ENCODE measurements at regions not wholly inside any gene's neighbourhood (a gene's known extent, or its start where the extent isn't known, plus 50 kb on each side); places are given as distances from the start of the nearest gene placed in this dataset.
"Not testable (repeated sequence)": the region's sequence is repeated elsewhere in the genome, so short reads cannot be mapped to it uniquely, and the experiment has no call there.

DNA sequence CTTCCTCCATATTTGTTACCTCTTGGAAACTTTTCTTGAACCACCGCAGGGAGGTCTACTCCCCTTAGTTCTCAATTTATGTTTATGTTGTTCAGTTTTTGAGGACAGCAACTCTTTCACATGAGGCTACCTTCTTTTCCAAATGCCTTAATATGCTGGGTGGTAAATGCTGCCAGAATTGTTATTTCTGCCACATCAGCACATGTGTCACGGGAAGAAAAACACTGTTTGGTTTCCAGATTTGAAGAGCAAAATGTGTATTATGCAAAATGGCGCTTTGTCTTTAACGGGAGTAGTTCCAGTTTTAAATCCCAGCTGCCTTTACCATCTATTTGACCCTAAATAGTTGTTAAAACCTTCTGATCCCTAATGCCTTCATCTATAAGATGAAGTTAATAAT, 606.2 kb upstream of the TBL1XR1 start:
- DNase-seq = no peak

DNA sequence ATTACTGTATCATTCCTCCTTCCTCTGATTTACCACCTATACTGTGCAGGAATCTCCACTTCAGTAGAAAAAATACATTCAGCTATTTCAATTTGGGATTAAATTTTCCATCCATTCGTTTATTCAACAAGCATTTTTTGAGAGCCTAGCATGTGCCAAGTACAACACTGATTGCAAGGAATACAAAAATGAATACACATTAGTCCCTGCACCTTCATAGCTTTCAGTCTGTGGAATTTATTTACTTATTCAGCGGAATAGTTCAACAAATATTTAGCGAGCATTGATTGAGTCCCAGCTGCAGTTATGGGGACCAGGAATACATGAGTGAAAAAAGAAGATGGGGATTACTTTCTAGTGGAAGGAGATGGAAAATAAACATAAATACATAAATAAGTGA, 606.8 kb upstream of the TBL1XR1 start:
- DNase-seq = peak; percentile 67

DNA sequence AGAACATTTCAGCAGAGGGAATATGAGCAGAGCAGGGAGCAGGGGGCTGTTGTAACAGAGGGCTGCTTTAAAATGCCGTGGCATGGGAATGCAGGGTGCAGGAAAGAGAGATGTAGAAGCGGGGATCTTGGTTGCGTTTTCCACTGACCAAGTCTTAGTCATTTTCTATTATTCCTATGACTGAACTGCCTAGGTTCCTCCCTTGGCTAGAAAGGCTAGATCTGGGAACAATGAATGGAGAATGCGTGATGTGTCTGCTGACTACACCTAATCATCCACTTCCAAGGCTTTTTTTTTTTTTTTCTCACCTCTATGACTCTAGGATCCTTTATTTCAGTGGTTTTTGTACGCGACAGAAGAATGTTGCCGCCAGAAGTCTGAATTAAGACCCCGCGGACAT, 607.4 kb upstream of the TBL1XR1 start:
- DNase-seq = no peak

DNA sequence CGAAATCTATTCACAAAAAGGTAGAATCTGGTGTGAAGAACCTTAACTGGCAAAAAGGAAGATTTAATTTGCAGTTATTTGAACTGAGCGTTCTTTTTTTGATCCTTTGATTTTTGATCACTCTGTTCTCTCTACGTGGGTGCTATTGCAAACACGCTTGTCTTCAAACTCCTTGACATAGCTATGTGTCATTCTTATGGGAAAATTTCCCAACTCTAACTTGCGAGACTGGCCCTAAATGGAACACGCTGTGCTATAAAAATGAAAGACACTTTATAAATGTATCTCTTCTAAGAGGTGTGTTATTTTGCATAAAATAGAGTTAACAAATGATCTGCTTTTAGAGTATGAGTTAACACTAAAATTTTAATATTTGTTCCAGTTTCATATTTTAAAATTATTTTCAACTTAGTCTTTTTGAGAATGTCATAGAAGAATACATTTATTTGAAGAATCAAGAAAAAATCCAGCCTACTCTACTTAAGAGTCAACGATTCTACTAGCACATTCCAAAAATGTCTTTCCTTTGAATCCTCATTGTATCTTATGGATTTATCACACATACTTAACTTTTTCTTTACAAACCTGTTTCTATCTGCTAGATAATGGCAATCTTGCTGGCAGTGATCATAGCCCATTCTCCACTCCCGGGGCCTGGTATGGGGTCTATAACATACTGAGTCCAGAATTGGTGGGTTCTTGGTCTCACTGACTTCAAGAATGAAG, 610.0 kb upstream of the TBL1XR1 start:
- no peak for DNase-seq

DNA sequence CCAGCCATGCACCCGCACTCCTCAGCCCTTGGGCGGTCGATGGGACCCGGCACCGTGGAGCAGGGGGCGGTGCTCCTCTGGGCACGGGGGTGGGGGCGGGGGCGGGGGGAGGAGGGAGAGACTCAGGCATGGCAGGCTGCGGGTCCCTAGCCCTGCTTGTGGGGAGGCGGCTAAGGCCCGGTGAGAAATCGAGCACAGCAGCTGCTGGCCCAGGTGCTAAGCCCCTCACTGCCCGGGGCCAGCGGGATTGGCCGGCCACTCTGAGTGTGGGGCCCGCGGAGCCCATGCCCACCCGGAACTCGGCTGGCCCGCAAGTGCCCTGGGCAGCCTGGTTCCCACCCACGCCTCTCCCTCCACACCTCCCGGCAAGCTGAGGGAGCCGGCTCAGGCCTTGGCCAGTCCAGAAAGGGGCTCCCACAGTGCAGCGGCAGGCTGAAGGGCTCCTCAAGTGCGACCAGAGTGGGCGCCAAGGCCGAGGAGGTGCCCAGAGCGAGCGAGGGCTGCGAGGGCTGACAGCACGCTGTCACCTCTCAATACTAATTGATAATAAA, 611.7 kb upstream of the TBL1XR1 start:
- not testable (repeated sequence) for DNase-seq

DNA sequence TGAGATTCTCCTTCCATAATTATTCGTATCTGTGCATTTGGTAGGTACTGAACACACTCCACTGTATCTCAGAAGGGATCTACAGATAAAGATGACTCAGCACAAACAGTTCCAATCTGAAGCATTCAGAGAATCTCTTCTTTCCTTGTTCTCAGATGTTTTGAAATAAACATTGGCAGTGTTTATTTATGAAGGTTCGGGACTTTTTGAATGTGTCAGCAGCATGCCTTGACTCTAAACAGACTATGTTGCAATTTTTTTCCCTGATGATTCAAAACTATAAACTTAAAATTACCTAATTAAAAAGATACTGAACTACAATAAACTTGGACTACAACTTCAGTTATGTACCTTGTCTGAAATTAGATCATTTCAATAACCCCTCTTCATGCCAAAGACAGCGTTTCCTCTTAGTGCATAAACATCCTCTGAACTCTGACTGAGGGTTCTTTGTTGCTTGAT, 612.9 kb upstream of the TBL1XR1 start:
- no peak for DNase-seq

DNA sequence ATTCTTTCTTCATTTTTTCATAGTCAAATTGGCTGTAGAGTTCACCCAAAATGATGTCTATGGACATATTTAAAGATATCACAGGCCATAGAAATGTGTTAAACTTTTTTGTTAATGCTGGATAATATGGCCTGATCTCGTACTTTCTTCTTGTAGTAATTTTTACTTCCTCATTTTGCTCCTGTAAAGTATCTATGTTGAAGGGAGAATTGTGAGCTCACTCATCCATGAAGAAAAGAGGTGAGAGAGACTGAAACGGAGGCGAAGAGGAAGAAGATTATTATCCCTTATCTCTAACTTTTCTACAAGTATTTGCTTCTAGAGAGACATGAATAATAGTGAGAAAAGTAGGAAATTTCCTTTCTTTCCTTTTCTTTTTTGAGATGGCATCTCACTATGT, 613.8 kb upstream of the TBL1XR1 start:
- DNase-seq = no peak

DNA sequence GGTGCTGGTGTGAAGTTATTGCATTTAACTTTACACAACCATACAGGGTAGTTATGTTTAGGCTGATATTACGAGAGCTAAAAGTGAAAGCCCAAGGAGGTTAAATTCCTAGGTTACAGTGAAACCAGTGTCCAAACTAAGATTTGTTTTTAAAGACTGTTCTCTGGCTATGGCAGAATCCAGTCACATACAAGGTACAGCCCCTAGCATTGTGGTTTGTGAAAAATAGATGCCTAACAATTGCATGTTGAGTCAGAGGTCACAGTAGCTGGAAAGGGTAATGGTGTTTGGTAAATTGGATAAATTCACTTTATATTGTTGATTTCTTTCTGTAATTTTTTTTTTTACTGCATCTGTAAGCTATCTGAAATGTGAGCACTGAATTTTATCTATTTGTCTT, 614.6 kb upstream of the TBL1XR1 start:
- no peak for DNase-seq

DNA sequence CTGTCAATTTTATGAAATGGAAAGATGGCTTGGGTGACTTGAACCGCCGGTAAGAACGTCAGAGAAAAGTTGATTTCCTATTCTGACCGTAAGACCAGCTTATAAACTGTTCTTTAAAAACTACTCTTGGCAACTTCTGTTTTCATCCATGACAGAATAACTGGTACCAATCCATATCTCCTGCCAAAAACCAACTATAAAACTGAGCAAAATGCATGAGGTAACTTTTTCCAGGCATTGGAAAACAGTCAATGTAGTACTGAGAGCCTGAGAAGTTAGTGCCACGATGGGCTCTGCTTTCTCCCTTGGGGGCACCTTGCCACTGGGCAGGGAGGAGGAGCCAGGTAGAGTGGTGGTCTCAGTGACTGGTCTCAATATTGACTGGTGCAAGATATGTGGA, 615.2 kb upstream of the TBL1XR1 start:
- DNase-seq = no peak

DNA sequence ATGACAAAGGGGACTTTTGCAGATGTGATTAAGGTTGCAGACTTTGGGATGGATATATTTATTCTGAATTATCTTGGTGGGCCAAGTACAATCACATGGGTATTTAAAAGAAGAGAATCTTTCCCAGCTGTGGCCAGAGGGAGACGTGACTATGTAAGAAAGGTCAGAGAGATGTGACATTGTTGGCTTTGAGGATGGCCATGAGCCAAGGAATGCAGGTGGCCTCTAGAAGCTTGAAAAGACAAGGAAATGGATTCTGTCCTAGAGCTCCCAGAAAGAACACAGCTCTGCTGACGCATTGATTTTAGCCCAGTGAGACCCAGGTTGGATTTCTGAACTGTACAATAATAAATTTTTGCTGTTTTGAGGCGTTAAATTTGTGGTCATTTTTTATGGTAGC, 616.0 kb upstream of the TBL1XR1 start:
- no peak for DNase-seq

DNA sequence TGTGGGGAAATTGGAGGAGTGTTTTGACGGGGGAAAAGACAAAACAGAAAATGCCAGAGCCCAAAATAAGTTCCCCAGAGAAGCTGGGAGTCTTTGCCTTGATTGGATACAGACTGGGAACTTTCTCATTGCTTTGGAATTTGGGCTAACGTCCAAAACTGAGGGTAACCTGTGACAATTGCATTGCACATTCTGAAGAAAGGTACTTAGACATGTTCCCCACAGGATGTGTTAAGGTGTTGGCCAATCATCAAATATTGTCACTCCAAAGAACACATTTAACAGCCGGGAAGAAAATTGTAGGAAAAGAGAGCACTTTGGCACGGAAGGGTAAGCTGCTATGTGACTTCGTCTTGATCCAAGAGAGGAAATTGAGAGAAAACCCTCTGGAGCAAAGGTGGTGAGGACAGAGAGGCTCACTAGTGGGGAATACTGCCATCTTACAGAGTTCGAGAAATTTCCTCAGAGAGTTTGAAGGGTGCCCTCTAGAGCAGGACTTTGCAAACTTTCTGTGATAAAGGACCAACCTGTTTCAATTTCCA, 619.5 kb upstream of the TBL1XR1 start:
- no peak for DNase-seq

DNA sequence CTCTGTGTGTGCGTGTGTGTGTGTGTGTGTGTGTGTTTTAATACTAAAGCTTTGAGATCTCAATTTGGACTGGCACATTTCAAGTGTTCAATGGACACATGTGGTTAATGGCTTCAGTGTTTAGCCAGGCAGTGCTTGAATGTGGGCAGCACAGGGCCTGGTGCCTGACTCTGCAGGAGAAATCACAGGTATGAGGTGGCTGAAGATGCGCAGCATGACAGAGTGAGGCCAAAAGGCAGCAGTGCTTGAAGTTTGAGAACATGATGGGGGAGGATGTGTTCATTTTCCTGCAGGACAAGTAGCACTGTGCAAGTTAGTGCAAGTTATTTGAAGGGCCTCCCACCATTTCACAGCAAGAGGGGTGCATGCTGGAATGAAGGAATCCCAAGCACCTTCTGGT, 620.5 kb upstream of the TBL1XR1 start:
- no peak for DNase-seq

DNA sequence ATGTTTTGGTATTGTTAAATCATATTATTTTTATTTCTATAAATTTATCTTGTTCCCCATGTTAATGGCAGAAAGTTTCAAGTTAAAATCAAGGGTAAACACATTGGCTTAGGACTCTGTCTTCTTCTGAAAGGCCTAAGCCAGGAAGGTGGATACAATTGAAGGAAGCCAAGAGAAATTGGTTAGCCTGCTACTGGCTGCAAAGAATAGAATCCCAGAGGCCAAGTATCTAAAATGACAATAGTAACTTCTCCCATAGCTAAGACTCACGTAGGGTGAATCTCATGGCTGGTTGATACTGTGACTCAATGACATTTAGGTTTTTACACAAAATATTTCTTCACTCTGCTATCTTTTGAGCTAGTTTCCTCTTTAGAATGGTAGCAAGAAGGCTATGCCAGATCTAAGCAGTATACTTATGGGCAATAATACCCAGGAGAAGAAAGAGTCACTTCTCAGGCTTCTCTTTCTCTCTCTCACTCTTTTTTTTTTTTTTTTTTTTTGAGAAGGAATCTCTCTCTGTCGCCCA, 621.5 kb upstream of the TBL1XR1 start:
- DNase-seq = no peak

DNA sequence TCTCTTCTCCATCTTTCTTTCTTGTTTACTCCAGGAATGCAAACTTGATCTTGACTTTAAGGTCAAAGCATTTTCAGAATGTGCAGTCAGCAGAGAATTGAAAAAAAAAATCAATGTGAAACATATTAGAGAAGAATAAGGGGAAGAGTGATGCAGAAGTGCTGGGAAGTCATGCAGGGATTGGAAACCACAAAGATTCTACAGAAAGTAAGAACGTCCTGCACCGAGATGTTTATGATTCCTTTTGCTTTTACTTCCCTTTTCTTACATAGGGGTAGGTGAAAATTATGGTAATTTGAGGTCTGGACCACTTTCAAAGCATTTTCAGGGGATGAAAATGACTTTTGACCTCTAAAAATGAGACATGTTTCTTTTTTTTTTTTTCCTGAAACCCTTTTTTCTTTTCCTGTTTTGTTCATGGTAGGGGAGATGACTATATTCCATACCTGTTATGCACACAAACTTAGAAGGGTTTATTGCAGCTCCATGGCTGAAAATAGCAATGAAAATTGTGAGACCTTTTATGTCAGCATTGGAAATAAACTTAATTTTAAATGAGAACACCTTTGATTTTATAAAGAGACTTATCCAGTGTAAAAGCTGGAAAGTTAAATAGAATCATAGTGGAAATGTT, 623.5 kb upstream of the TBL1XR1 start:
- no peak for DNase-seq

DNA sequence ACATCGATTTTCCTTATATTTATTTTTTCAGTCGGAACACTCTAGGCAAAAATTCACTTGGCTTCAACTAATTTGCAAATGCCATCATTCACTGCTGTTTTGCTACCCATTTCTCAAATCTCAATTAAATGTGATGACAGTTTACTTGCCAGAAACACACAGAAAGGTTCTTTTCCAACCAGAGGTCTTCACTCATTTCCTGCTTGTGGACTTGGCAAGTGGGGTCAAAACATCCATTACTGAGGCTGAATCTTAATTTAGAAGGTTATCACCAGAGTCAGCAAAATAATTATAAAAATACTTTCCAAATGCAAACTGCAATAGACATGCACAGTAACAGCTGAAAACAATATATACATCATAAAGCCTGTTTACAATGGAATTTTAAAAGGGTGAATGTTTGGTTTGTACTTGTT, 625.4 kb upstream of the TBL1XR1 start:
- no peak for DNase-seq

DNA sequence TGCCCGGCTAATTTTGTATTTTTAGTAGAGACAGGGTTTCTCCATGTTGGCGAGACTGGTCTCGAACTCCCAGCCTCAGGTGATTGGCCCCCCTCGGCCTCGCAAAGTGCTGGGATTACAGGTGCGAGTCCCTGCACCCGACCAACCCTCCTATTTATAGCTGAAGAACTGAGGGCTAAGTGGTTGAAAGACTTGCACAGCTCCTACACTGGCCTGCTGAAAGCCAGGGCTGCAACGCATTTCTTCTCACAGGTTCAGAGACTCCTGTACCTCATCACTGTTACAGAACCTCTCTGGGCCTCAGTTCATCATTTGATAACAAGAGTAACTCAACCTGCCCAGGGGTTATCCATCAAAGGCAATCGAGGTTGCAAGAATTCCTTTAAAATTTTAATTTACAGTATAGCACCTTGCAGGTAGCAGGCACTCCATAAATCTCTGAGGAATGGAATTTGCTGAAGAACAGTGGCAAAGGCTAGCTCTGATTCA, 626.5 kb upstream of the TBL1XR1 start:
- no peak for DNase-seq

DNA sequence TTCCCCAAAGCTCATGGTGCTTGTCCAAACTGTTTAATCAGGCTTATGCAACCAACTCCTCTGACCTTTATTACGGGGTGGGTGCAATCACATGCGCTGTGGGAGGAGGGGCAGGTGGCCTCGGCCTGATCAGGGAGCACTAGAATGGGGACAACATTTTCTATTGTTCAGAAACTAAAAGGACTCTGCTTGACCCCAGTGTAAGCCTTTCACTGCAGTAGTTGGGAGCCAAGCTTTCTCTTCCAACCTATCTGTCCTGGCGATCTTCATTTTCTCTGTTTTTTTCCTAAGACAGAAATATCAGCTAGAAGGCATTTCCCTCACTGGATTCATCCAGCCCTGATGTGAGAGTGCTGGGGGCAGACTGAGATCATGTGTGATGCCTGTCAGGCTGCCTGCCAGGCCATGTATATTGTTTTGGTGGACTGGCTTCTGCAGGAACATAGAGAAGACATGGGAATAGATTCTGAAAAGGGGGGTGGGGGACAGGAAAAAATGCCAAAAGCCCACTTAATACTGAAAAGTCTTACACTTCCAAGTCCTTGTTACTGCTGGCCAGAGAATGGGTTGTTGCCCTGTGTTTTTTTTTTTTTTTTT, 627.0 kb upstream of the TBL1XR1 start:
- peak; percentile 54 for DNase-seq

DNA sequence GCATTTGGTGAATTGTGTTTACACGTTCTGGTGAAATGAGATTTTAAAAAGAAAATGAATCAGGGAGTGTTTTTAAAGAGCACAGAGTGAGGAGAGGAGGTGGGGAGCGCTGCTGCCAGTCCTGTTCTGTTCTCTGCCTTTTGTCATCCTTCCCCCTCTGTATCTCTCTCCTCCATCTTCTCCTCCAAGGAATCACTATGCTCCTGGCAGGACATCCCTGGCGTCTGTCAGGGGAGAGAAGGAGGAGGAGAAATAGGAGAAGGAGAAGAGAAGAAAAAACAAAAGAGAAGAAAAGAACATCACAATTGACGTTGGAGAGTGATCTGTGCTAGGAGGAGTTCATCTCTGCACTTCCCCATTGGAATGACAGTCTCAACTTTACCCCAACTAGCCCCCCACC, 627.6 kb upstream of the TBL1XR1 start:
- DNase-seq = no peak

DNA sequence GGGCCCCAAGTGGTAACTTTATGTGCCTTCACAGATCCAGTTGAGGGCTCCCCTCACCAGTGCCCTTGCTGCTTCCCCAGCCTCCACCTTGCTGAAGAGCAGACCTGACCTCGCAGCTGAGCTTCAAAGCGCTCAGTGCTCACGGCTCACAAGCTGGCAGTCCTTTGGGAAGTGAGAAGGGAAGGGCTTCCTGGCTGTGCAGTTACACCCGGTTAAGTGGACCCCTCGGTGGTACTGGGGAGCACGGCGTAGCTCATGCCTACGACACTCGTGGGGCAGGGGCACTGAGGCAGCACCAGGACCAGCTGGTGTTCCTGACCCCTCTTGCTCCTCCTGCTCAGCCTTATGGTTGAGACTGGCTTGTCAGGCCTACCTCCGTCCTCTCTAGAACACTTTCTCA, 629.0 kb upstream of the TBL1XR1 start:
- DNase-seq = no peak

DNA sequence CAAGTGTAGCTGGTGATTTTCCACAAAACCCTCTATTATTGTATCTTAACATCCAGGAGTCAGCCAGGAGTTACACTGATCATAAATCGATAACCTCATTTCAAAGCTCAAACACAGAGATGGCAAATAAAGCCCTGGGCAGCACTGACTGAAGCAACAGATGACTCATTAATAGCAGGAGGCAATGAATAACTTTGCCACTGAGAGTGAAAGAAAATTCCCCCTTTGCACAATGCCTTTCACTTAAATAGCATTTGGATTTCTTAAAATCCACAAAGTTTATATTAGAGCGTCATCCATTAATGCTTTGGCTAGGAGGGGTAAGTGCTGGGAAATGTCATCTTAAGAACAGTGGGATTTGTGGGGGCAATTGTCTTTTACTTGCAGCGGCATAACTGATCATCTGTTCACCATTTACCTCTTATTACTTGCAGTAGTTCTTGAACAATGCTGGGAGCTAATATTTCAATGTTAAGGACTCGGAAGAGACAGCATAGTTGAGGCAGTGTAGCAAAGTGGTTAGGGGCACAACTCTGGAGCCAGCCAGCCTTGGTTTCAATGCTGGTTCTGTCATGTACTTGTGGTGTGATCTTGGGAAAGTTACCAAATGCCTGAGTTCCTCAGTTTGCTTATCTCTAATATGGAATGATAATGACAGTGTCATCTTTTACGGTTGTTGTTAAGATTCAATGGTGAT, 630.4 kb upstream of the TBL1XR1 start:
- no peak for DNase-seq

DNA sequence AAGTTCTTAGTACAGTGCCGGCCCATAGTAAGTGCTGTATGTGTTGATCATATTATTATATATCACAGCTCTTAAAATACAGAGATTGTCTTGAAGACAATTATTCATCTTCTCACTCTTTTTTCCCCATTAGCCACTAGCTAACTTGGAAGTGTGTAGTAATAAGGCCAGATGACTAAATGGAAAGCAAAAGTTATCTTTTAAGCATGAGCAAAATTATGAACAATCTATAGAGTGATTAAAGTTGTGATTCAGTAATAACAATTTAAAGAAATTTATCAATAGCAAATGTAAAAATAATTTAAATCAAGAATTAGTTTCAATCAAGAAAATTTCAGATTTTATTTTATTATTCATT, 630.9 kb upstream of the TBL1XR1 start:
- no peak for DNase-seq

DNA sequence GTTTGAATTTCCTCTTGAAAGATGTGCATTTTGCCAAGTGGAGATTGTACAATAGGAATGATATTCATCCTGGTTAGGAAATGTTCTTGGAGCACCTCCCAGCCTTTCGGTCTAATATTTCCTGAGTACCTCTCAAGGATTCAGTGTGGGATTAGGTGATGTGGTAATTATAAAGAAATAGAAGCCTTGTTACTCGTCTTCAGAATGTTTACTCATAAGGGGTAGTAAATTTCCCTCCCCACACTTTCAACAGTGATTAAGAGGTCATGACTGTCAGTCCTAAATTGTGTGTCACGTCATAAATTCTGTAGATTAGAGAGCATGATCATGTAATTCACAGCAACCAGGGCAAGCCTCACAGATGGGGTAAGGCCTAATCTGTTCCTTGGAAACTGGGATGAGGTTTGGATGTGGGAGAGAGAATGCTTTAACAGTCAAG, 633.1 kb upstream of the TBL1XR1 start:
- DNase-seq = no peak

DNA sequence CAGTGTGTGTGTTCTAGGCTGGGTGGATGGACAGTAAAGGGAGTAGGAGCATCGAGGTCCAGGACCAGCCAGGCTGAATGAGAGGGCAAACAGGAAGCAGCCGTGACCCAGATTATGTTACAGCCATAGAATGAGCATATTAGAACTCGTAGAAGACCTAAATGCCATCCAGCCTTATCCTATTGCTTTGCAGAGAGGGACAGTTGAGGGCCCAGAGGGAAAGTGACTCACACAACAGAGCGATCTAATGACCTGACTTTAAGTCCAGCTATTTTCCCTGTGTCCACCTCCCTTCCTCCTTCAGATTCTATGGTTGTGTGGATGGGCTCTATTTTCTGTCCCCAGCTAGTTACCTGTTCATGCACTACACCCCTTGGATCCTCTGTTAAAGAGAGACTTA, 634.1 kb upstream of the TBL1XR1 start:
- no peak for DNase-seq
